ENCODE measurements at regions not wholly inside any gene's neighbourhood (a gene's known extent, or its start where the extent isn't known, plus 50 kb on each side); places are given as distances from the start of the nearest gene placed in this dataset.

GRCh38 chr17:71325117-71325516 lies 795.7 kb upstream of the SOX9 start:
- TF ChIP-seq CTCF (IDR thresholded peaks at IDR 0.05; ENCODE audit: control extremely low read depth in 1 of 3, insufficient read depth in 1 of 3, low read depth in 1 of 3, low read length in 3 of 3) (no peak), RXRA (IDR thresholded peaks at IDR 0.05; ENCODE audit: insufficient read depth, low read depth, low read length) (no peak), EZH2 (IDR thresholded peaks at IDR 0.05; ENCODE audit: low read depth, low read length, severe bottlenecking) (no peak), POLR2A (IDR thresholded peaks at IDR 0.05; ENCODE audit: control extremely low read depth in 1 of 2, low read depth in 2 of 2, low read length in 2 of 2) (no peak), NRF1 (IDR thresholded peaks at IDR 0.05; ENCODE audit: low read depth, low read length) (no peak)
